Neural progenitor cell (in vitro differentiated cells): ENCODE measurements at regions not wholly inside any gene's neighbourhood (a gene's known extent, or its start where the extent isn't known, plus 50 kb on each side); places are given as distances from the start of the nearest gene placed in this dataset.

Experiments
- CTCF ChIP-seq: fragments of 200-600 bp; sonication (generic); IDR thresholded peaks from 2 replicates; pipeline ENCODE4 v1.5.1; 2017; ENCODE audit warnings: antibody characterized with exemption, mild to moderate bottlenecking
- EZH2 ChIP-seq: fragments of 200-600 bp; sonication (generic); IDR thresholded peaks from 2 replicates; pipeline ENCODE4 v1.6.1; 2017; ENCODE audit warnings: antibody characterized with exemption, mild to moderate bottlenecking, moderate library complexity
- EZH2phosphoT487 ChIP-seq: fragments of 200-600 bp; sonication (generic); IDR thresholded peaks from 2 replicates; pipeline ENCODE4 v1.6.1; 2017; ENCODE audit warnings: antibody characterized with exemption

- TF ChIP-seq EZH2phosphoT487 (no peak), EZH2 (no peak), CTCF (no peak)
Observed at GRCh38 chr1:96472471-96472870, 249.1 kb upstream of the PTBP2 start.
